ENCODE measurements at regions not wholly inside any gene's neighbourhood (a gene's known extent, or its start where the extent isn't known, plus 50 kb on each side); places are given as distances from the start of the nearest gene placed in this dataset.

DNA sequence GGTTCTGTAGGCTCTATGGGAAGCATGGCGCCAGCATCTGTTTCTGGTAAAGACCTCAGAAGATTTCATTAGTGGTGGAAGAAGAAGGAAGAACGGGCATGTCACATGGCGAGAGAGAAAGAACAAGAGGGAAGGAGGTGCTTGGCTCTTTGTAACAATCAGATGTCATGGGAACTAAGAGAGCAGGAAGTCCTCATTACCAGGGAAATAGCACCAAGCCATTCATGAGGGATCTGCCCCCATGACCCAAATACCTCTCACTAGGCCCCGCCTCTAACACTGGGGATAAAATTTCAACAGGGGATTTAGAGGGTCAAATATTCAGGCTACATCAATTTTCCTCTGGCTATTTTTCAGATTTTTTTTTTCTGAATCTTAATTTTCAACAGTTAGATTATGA is 954.3 kb downstream of the SQOR start:
- intact Hi-C loops (cut with DNase I), result loop anchor here (10.0 kb wide), 1 partner anchor 56 kb away; no protein-coding TSS in a partner anchor
- 79 to 81% methylated on average over 4 of the region's 4 CpGs for WGBS, 2 donors
- Histone ChIP-seq H3K4me1 (no peaks in the 10 kb centered on the region), H3K27ac (no peak overlapping the region), H3K36me3 (no peaks in the 10 kb centered on the region), H3K27me3 (no peaks in the 10 kb centered on the region), H3K9me3 (no peaks in the 10 kb centered on the region), H3K4me3 (replicated peaks in 1 of 3) (no peak overlapping the region)
- no peak for DNase-seq
- TF ChIP-seq POLR2A (IDR thresholded peaks at IDR 0.05), result no peak
- TF ChIP-seq, protein P1, sequence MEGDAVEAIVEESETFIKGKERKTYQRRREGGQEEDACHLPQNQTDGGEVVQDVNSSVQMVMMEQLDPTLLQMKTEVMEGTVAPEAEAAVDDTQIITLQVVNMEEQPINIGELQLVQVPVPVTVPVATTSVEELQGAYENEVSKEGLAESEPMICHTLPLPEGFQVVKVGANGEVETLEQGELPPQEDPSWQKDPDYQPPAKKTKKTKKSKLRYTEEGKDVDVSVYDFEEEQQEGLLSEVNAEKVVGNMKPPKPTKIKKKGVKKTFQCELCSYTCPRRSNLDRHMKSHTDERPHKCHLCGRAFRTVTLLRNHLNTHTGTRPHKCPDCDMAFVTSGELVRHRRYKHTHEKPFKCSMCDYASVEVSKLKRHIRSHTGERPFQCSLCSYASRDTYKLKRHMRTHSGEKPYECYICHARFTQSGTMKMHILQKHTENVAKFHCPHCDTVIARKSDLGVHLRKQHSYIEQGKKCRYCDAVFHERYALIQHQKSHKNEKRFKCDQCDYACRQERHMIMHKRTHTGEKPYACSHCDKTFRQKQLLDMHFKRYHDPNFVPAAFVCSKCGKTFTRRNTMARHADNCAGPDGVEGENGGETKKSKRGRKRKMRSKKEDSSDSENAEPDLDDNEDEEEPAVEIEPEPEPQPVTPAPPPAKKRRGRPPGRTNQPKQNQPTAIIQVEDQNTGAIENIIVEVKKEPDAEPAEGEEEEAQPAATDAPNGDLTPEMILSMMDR (IDR thresholded peaks at IDR 0.05), result no peak

DNA sequence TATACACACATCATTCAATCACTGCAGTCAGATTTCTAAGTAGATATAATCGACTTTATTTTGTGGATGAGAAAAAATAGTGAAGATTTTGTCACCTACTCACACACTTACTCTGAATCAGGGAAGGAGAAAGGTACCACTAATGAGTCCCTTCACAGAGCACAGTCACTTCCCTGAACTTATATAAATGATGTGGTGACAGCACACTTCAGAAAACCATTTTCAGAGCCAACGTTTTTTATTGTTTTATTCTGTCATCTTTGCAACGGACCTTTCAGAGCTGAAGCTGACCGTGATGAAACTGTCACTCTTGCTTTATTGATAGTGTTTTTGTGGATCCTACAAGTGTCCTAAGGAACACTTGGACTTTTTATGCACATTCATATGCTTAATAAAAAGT is 956.6 kb downstream of the SQOR start:
- WGBS, 2 donors, result 70 to 71% methylated on average over 4 of the region's 4 CpGs
- no peaks in the 10 kb centered on the region for H3K4me1 ChIP-seq
- no peaks in the 10 kb centered on the region for H3K27me3 ChIP-seq
- no peaks in the 10 kb centered on the region for H3K9me3 ChIP-seq
- H3K36me3 ChIP-seq, result no peaks in the 10 kb centered on the region
- no peak overlapping the region for H3K4me3 ChIP-seq (replicated peaks in 1 of 3)
- no peak for DNase-seq
- no peak overlapping the region for H3K27ac ChIP-seq
- TF ChIP-seq, protein P1 (IDR thresholded peaks at IDR 0.05), result no peak
- TF ChIP-seq POLR2A (IDR thresholded peaks at IDR 0.05), result no peak
- intact Hi-C loops (cut with DNase I), result no loop called here

DNA sequence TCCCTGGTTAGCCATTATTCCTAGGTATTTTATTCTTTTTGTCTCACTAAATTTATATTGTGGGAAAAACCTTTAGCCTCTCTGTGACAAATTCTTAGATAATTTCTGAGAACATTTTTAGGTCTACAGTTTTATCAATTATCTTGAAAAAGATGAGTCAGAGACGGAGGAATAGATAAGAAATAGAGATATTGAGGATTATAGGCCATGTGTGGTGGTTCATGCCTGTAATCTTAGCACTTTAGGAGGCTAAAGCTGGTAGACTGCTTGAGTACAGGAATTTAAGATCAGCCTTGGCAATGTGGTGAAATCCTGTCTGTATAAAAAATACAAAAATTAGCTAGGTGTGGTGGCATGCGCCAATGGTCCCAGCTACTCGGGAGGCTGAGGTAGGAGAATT is 960.2 kb downstream of the SQOR start:
- 88 to 90% methylated on average over 3 of the region's 3 CpGs for WGBS, 2 donors
- Histone ChIP-seq H3K9me3 (no peaks in the 10 kb centered on the region), H3K27me3 (no peaks in the 10 kb centered on the region), H3K4me1 (no peaks in the 10 kb centered on the region), H3K36me3 (no peaks in the 10 kb centered on the region), H3K4me3 (replicated peaks in 1 of 3) (no peak overlapping the region), H3K27ac (no peak overlapping the region)
- no peak for DNase-seq
- TF ChIP-seq POLR2A (IDR thresholded peaks at IDR 0.05), result no peak
- TF ChIP-seq, protein P1 (IDR thresholded peaks at IDR 0.05), result no peak
- intact Hi-C loops (cut with DNase I), result no loop called here

DNA sequence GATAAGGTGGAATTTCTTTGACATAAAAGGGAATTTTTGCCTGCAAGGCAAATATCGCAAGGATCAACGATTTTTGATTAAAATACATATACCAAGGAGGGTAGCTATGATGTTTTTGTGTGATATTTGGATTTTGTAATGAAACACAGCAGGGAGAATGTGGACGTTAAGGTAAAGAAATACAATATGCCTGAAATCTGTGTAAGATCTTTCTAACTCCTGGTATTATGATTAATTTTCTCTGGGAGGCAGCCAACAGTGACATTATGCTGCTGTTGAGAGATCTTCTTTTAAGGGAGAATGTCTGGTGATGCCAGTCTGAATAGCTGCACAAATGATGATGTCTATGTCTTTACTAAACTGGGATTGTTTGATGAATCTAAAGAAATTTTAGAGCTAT is 972.2 kb downstream of the SQOR start:
- 76 to 83% methylated on average over 3 of the region's 3 CpGs for WGBS, 2 donors
- H3K4me1 ChIP-seq, result no peaks in the 10 kb centered on the region
- no peak overlapping the region for H3K27ac ChIP-seq
- H3K36me3 ChIP-seq, result no peaks in the 10 kb centered on the region
- no peak for DNase-seq
- no peak overlapping the region for H3K4me3 ChIP-seq (replicated peaks in 1 of 3)
- intact Hi-C loops (cut with DNase I), result no loop called here
- no peak for TF ChIP-seq POLR2A (IDR thresholded peaks at IDR 0.05)
- TF ChIP-seq, protein P1 (IDR thresholded peaks at IDR 0.05), result no peak
- H3K27me3 ChIP-seq, result no peaks in the 10 kb centered on the region
- H3K9me3 ChIP-seq, result no peaks in the 10 kb centered on the region

DNA sequence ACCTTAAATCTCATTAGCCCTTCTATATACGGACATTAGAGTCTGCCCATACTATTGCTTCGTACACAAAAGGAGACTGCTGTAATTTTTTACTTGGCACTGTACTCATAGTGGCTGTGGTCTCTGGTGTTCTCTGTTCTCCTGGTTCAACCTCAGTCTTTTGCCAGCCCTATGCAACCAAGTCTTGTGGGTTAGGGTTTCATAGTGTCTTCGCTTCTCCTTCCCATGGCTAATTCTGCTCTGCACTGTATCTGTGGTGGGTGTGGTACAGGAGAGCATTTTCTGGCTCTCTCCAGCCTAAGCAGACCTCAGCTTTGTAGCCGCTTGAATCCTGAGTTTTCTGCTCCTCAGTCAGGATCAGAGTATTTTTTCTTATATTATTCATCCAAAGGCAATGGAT is 981.2 kb downstream of the SQOR start:
- no peak for TF ChIP-seq POLR2A (IDR thresholded peaks at IDR 0.05)
- TF ChIP-seq, protein P1 (IDR thresholded peaks at IDR 0.05), result no peak
- WGBS, 2 donors, result 92 to 97% methylated on average over 4 of the region's 4 CpGs
- Histone ChIP-seq H3K27ac (no peak overlapping the region), H3K27me3 (no peaks in the 10 kb centered on the region), H3K4me3 (replicated peaks in 1 of 3) (no peak overlapping the region), H3K9me3 (no peaks in the 10 kb centered on the region), H3K36me3 (no peaks in the 10 kb centered on the region), H3K4me1 (no peaks in the 10 kb centered on the region)
- intact Hi-C loops (cut with DNase I), result no loop called here
- no peak for DNase-seq

All from thyroid gland (tissue), 4 donors.